Duodenal mucosa (tissue), 2 donors: ENCODE measurements at regions not wholly inside any gene's neighbourhood (a gene's known extent, or its start where the extent isn't known, plus 50 kb on each side); places are given as distances from the start of the nearest gene placed in this dataset.

ENCODE experiments used
- H3K27ac ChIP-seq: one replicate; pipeline ENCODE4 v1.7.0; 2013; ENCODE audit warnings: low read depth, low read length
- H3K27me3 ChIP-seq, 2 donors: one replicate each; pipeline ENCODE4 v1.7.0; 2013; ENCODE audit warnings: low read length in 2 of 2, control low read depth in 1 of 2; ENCODE audit not compliant: insufficient read depth in 2 of 2, control insufficient read depth in 1 of 2
- H3K36me3 ChIP-seq, 2 donors: one replicate each; pipeline ENCODE4 v1.7.0; 2013; ENCODE audit warnings: low read length in 2 of 2, control low read depth in 1 of 2; ENCODE audit not compliant: insufficient read depth in 2 of 2, control insufficient read depth in 1 of 2
- H3K4me1 ChIP-seq, 2 donors: one replicate each; pipeline ENCODE4 v1.7.0; 2013; ENCODE audit warnings: low read length in 2 of 2, control low read depth in 1 of 2; ENCODE audit not compliant: insufficient read depth in 2 of 2, control insufficient read depth in 1 of 2
- H3K4me3 ChIP-seq, 2 donors: one replicate each; pipeline ENCODE4 v1.7.0; 2013; ENCODE audit warnings: low read length in 2 of 2, low read depth in 1 of 2
- H3K9ac ChIP-seq, 2 donors: one replicate each; pipeline ENCODE4 v1.7.0; 2013; ENCODE audit warnings: low read length in 2 of 2, low read depth in 1 of 2
- H3K9me3 ChIP-seq, 2 donors: one replicate each; pipeline ENCODE4 v1.7.0; 2013; ENCODE audit warnings: low read length in 2 of 2, control low read depth in 1 of 2; ENCODE audit not compliant: control insufficient read depth in 1 of 2

DNA sequence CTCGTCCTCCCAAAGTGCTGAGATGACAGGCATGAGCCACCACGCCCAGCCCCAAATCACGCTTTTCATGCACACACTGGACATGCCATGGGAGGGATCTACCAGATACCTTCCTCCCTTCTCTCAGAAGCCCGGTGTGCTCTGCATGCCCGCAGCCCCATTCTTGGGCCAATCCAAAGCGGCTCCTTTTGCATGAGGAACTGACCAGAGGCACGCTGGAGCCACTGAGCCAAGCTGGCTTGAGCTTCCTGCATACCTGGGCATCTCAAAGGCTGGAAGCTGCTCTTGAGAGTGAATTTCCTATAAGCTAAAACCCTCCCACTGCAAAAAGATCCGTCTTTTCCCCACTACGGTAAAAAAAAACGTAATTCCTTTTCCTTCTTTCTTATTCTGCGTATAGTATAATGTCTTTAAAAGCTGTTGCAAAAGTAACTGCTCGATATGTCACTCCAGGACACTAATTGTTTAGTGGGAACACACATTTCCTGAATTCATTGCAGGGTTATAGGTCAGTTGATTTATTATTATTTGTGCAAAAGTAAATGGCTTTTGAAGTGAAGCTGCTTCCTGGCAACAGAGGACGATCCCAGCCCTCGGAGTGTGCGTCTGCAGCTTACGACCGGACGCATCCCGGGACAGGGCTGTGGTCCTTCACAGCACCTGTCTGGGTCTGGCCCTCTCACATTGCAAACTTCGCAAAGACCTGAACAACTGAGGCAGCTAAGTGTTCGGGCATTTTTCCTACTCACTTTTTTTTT is 61.8 kb upstream of the ETS2 start:
- Histone ChIP-seq H3K27me3 (no peaks in the 10 kb centered on the region), H3K4me3 (peak overlapping the region in 1 of 2 donors; percentile 3), H3K9ac (no peak overlapping the region), H3K4me1 (peaks cover 20 to 51% of the 10 kb centered on the region in 2 donors), H3K9me3 (no peaks in the 10 kb centered on the region), H3K27ac (no peak overlapping the region), H3K36me3 (no peaks in the 10 kb centered on the region)

DNA sequence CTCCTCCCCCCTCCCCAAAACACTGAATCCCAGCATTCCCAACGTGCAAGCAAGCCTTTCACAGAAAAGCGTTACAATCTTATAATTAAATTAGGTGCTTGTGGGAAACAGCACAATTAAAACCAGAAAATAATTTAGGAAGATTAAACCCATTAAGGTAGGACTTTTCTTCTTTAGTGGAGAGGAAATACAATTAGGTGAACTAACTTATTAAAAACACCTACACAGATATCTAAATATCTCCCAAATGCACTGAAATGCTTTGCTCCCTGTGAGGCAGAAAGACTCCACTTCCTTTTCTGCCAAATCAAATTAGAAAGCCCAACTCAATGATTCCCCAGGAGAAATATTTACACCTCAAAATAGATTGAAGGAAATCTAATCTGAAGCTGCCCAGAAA is 60.9 kb upstream of the ETS2 start:
- Histone ChIP-seq H3K36me3 (no peaks in the 10 kb centered on the region), H3K4me3 (no peak overlapping the region), H3K4me1 (peaks cover 20 to 52% of the 10 kb centered on the region in 2 donors), H3K9me3 (no peaks in the 10 kb centered on the region), H3K27me3 (no peaks in the 10 kb centered on the region), H3K27ac (no peak overlapping the region), H3K9ac (no peak overlapping the region)

DNA sequence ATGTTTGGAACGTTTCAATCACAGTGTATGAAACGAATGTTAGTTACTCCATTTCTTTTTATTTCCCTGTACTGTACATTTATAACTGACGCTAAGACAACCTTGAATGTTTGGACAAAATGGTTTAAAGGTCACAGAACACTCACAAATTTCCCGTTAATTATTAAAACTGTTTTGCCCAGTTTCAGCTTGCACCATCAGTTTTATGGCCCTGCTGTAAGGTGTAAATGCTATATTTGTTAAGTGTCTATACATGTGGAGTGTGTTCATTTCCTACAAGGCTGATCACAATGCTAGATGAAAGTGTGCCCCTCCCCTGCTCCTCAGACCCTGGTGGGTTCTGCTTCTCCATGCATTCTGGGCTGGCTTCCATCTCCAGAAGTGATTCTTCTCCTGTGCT is 57.9 kb upstream of the ETS2 start:
- Histone ChIP-seq H3K9me3 (no peaks in the 10 kb centered on the region), H3K27ac (no peak overlapping the region), H3K4me3 (no peak overlapping the region), H3K36me3 (no peaks in the 10 kb centered on the region), H3K9ac (no peak overlapping the region), H3K4me1 (peaks cover 9 to 33% of the 10 kb centered on the region in 2 donors), H3K27me3 (no peaks in the 10 kb centered on the region)

DNA sequence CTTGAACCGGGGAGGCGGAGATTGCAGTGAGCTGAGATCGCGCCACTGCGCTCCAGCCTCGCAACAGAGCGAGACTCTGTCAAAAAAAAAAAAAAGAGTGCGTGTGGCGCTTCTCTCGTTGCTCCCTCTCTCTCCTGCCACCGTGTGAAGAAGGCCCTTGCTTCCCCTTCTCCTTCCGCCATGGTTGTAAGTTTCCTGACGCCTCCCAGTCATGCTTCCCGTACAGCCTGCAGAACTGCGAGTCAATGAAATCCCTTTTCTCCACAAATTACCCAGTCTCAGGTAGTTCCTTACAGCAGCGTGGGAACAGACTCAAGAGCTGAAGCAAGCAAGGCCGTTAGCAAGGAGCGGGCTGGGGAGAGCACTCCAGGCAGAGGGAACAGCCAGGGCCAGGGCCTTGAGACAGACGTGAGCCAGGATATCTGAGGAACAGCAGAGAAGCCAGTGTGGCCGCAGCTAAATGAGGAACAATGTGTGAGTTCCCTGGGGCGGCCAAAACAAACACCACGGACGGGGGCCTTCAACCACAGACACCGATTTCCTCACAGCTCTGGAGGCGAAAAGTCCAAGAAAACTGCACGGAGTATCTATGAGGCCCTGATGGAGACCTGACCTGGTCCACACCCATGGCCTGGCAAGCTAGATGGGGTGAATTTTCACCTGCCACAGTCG is 54.2 kb upstream of the ETS2 start:
- no peaks in the 10 kb centered on the region for H3K27me3 ChIP-seq
- H3K36me3 ChIP-seq = no peaks in the 10 kb centered on the region
- no peak overlapping the region for H3K27ac ChIP-seq
- H3K4me3 ChIP-seq = no peak overlapping the region
- H3K9ac ChIP-seq = no peak overlapping the region
- no peaks in the 10 kb centered on the region for H3K9me3 ChIP-seq
- H3K4me1 ChIP-seq = peaks cover 15 to 25% of the 10 kb centered on the region in 2 donors

DNA sequence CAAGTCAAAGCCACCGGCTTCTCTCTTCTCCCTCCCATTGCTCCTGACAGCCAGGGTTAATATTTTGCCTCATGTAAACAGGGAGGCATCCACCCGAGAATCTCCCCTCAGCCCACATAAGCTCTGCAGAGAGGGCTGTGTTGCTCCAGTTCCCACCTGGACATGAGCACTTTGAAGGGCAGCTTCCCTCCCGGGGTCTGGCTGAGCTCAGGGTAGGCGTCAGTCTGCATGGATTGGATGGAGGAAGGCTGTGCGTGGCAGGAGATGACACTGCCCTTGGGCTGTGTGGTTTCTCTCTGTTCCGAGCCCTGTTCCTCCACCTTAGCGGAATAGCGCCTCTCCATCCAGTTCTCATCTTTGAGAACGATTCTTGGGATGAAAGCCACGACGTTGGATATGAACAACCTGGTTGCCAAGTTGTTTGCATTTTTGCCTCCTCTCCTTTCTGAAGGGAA is 53.7 kb upstream of the ETS2 start:
- Histone ChIP-seq H3K27me3 (no peaks in the 10 kb centered on the region), H3K9me3 (no peaks in the 10 kb centered on the region), H3K4me3 (no peak overlapping the region), H3K4me1 (peaks cover 15 to 21% of the 10 kb centered on the region in 2 donors), H3K27ac (no peak overlapping the region), H3K36me3 (no peaks in the 10 kb centered on the region), H3K9ac (no peak overlapping the region)

DNA sequence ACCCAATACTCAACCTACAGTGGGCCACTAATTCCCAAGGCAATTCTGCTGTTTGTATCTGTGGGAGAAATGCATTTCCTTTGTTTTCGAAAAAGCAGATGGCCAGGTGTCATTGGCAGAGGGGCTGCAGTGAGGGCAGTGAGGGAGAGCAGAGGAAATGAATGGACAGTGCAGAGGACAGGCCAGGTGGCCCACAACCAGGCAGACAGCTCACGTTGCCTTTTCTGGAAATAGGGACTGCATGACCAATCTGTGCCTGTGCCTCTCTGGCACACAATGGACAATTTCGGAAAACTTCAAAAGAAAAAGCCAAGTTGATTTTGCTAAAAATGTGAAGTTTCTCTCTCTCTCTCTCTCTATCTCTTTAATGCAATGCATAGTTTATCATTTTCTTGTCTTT is 52.6 kb upstream of the ETS2 start:
- Histone ChIP-seq H3K27ac (no peak overlapping the region), H3K9me3 (no peaks in the 10 kb centered on the region), H3K4me3 (no peak overlapping the region), H3K27me3 (no peaks in the 10 kb centered on the region), H3K36me3 (no peaks in the 10 kb centered on the region), H3K9ac (no peak overlapping the region), H3K4me1 (peaks cover 11% of the 10 kb centered on the region in 2 donors)

DNA sequence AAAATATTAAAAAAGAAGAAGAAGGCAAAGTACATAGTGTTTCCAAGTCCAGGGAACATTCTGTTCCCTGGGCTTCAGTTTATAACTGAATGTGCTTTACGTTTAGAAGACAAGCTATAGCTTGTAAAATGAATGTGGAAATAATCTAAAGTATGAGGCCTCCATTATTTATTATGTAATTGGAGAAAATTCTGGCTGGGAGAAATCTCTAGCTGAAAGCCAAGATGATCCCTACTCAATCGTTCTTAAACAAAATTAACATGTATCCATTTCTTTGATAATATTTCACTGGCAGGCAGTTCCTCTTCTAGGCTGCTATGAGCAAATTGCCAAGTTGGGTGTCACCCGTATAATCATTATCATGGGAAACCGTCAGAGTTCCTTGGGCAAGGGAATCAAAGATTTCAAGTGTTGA is 52.2 kb upstream of the ETS2 start:
- no peak overlapping the region for H3K27ac ChIP-seq
- H3K4me1 ChIP-seq = peaks cover 7 to 8% of the 10 kb centered on the region in 2 donors
- no peak overlapping the region for H3K4me3 ChIP-seq
- H3K36me3 ChIP-seq = no peaks in the 10 kb centered on the region
- no peaks in the 10 kb centered on the region for H3K9me3 ChIP-seq
- H3K9ac ChIP-seq = no peak overlapping the region
- H3K27me3 ChIP-seq = no peaks in the 10 kb centered on the region
